GM12891 (cell line): ENCODE measurements at regions not wholly inside any gene's neighbourhood (a gene's known extent, or its start where the extent isn't known, plus 50 kb on each side); places are given as distances from the start of the nearest gene placed in this dataset.

ENCODE experiments used
- POLR2A ChIP-seq: IDR thresholded peaks from 2 replicates; pipeline ENCODE4 v1.6.1; 2011; ENCODE audit warnings: low read depth, low read length, control low read depth
- POLR2AphosphoS5 ChIP-seq: IDR thresholded peaks from 2 replicates; pipeline ENCODE4 v1.6.1; 2011; ENCODE audit warnings: low read depth, low read length, control low read depth
- TAF1 ChIP-seq: IDR thresholded peaks from 2 replicates; pipeline ENCODE4 v1.6.1; 2011; ENCODE audit warnings: low read depth, low read length, control low read depth

- TF ChIP-seq TAF1 (no peak), POLR2AphosphoS5 (no peak), POLR2A (no peak)
These were observed 82.6 kb upstream of the HS3ST1 start for GRCh38 chr4:11511321-11511720.
